HCT116 (cell line): ENCODE measurements at regions not wholly inside any gene's neighbourhood (a gene's known extent, or its start where the extent isn't known, plus 50 kb on each side); places are given as distances from the start of the nearest gene placed in this dataset.
A peak's percentile ranks its signal among the peaks of the same experiment; 100 is the strongest.

Experiments
- ATAC-seq: fragments of 200-7000 bp; cut with Tn5 transposase; 2 replicates; pipeline ENCODE4 v1.9.1; 2020; ENCODE audit warnings: mild to moderate bottlenecking, moderate library complexity
- BruUV-seq: library from RNA; stranded (reverse); fragments of 400-500 nt; replicated peaks from 2 replicates; lab custom pipeline; 2021; lab: Mats Ljungman, UMichigan
- CTCF ChIA-PET: fragments of 300-600 bp; sonication (Branson Sonifier 250); formaldehyde crosslinking; loops from one replicate; lab custom pipeline; 2021; ENCODE audit warnings: antibody characterized with exemption; lab: Charles Lee
- POLR2A ChIA-PET: fragments of 300-600, 350-600 bp; sonication (Branson Sonifier 250); formaldehyde crosslinking; loops from one replicate; lab custom pipeline; 2021; ENCODE audit warnings: antibody characterized with exemption; lab: Charles Lee
- RAD21 ChIA-PET, 2 experiments: fragments of 300-600 bp; sonication (Branson Sonifier 250); formaldehyde crosslinking; loops; one replicate each; lab custom pipeline; 2023; ENCODE audit warnings: low total read pairs in 2 of 2; ENCODE audit not compliant: uncharacterized antibody in 2 of 2, unreplicated experiment in 2 of 2, low non-redundant PET in 1 of 2; lab: Charles Lee
- DNase-seq: peaks from one replicate; pipeline ENCODE4 v3.0.0-alpha.2; 2010; ENCODE audit warnings: low read depth, low spot score
- H2AFZ ChIP-seq: fragments of 200-600 bp; shearing (Covaris generic), sonication (generic); 2 replicates; pipeline ENCODE4 v1.6.1; 2017; ENCODE audit warnings: low read depth, mixed run types, mixed read lengths, antibody characterized with exemption, low read length; ENCODE audit not compliant: poor library complexity, severe bottlenecking
- H3K27ac ChIP-seq: 2 replicates; pipeline ENCODE4 v1.5.1; 2012; ENCODE audit warnings: low read depth, low read length
- H3K27me3 ChIP-seq: fragments of 200-600 bp; sonication (generic); 2 replicates; pipeline ENCODE4 v1.6.1; 2016; ENCODE audit warnings: mixed run types, low read length, mixed read lengths; ENCODE audit not compliant: insufficient read depth
- H3K36me3 ChIP-seq, 2 experiments: fragments of 200-500 bp in 1 of 2; fragments of 200-600 bp in 1 of 2; sonication (Bioruptor generic) in 1 of 2; sonication (generic) in 1 of 2; 2 replicates each; pipeline versions ENCODE4 v1.5.1 to v1.6.1; 2014 to 2016; ENCODE audit warnings: low read length in 2 of 2, inconsistent platforms in 1 of 2, mixed read lengths in 1 of 2, mixed run types in 1 of 2; ENCODE audit not compliant: insufficient read depth in 2 of 2, control insufficient read depth in 1 of 2
- H3K4me1 ChIP-seq, 2 experiments: fragments of 200-600 bp in 1 of 2; sonication (generic) in 1 of 2; 2 replicates each; pipeline versions ENCODE4 v1.5.1 to v1.6.1; 2012 to 2017; ENCODE audit warnings: low read length in 2 of 2, inconsistent platforms in 1 of 2, mild to moderate bottlenecking in 1 of 2, mixed read lengths in 1 of 2, mixed run types in 1 of 2, moderate library complexity in 1 of 2; ENCODE audit not compliant: insufficient read depth in 2 of 2, control insufficient read depth in 1 of 2
- H3K4me2 ChIP-seq: fragments of 200-600 bp; sonication (generic); 2 replicates; pipeline ENCODE4 v1.6.1; 2017; ENCODE audit warnings: mixed run types, low read length, mixed read lengths
- H3K4me3 ChIP-seq, 2 experiments: fragments of 200-600 bp in 1 of 2; sonication (generic) in 1 of 2; replicated peaks in 1 of 2; 2 replicates each; pipeline ENCODE4 v1.5.1; 2011 to 2016; ENCODE audit warnings: low read length in 2 of 2, control low read depth in 1 of 2, low read depth in 1 of 2, mild to moderate bottlenecking in 1 of 2, mixed read lengths in 1 of 2, mixed run types in 1 of 2
- H3K79me2 ChIP-seq: fragments of 200-600 bp; sonication (generic); 2 replicates; pipeline ENCODE4 v1.6.1; 2017; ENCODE audit warnings: mild to moderate bottlenecking, mixed run types, low read length, moderate library complexity, mixed read lengths; ENCODE audit not compliant: insufficient read depth
- H3K9ac ChIP-seq: fragments of 200-600 bp; sonication (generic); 2 replicates; pipeline ENCODE4 v1.6.1; 2016; ENCODE audit warnings: low read length, mixed read lengths
- H3K9me2 ChIP-seq: fragments of 200-600 bp; sonication (generic), shearing (Covaris generic); 2 replicates; pipeline ENCODE4 v1.6.1; 2017; ENCODE audit warnings: mixed run types, mild to moderate bottlenecking, moderate library complexity; ENCODE audit not compliant: insufficient read depth
- H3K9me3 ChIP-seq, 2 experiments: fragments of 200-500 bp in 1 of 2; fragments of 200-600 bp in 1 of 2; sonication (Bioruptor generic) in 1 of 2; sonication (generic) in 1 of 2; 2 replicates each; pipeline ENCODE4 v1.6.1; 2014 to 2017; ENCODE audit warnings: low read length in 2 of 2, mixed read lengths in 2 of 2, inconsistent platforms in 1 of 2, low read depth in 1 of 2, mild to moderate bottlenecking in 1 of 2, mixed run types in 1 of 2, moderate library complexity in 1 of 2; ENCODE audit not compliant: control insufficient read depth in 1 of 2, insufficient read depth in 1 of 2
- H4K20me1 ChIP-seq: fragments of 200-600 bp; sonication (generic), shearing (Covaris generic); 2 replicates; pipeline ENCODE4 v1.6.1; 2017; ENCODE audit warnings: mixed run types, mild to moderate bottlenecking, moderate library complexity; ENCODE audit not compliant: insufficient read depth
- ATF3 ChIP-seq: IDR thresholded peaks from 2 replicates; pipeline ENCODE4 v1.6.1; 2012
- CBX3 ChIP-seq: IDR thresholded peaks from 2 replicates; pipeline ENCODE4 v1.6.1; 2012; ENCODE audit warnings: low read depth
- CEBPB ChIP-seq: IDR thresholded peaks from 2 replicates; pipeline ENCODE4 v1.6.1; 2012; ENCODE audit warnings: low read depth
- EGR1 ChIP-seq: IDR thresholded peaks from 2 replicates; pipeline ENCODE4 v1.6.1; 2012; ENCODE audit warnings: low read depth
- ELF1 ChIP-seq: IDR thresholded peaks from 2 replicates; pipeline ENCODE4 v1.6.1; 2012; ENCODE audit warnings: low read depth, borderline replicate concordance
- EZH2 ChIP-seq: fragments of 200-600 bp; sonication (generic); IDR thresholded peaks from 2 replicates; pipeline ENCODE4 v1.6.1; 2017; ENCODE audit warnings: antibody characterized with exemption, mixed run types
- EZH2phosphoT487 ChIP-seq: fragments of 200-600 bp; IDR thresholded peaks from 2 replicates; pipeline ENCODE4 v1.6.1; 2018; ENCODE audit warnings: antibody characterized with exemption, borderline replicate concordance
- FOSL1 ChIP-seq: IDR thresholded peaks from 2 replicates; pipeline ENCODE4 v1.6.1; 2012; ENCODE audit warnings: low read depth
- POLR2A ChIP-seq: IDR thresholded peaks from 2 replicates; pipeline ENCODE4 v1.7.0; 2011; ENCODE audit warnings: borderline replicate concordance; ENCODE audit not compliant: insufficient read depth, insufficient read length; ENCODE audit errors: extremely low read depth
- POLR2AphosphoS5 ChIP-seq: IDR thresholded peaks from 2 replicates; pipeline ENCODE4 v1.6.1; 2011; ENCODE audit warnings: mild to moderate bottlenecking, low read depth, low read length, moderate library complexity
- RAD21 ChIP-seq: IDR thresholded peaks from 2 replicates; pipeline ENCODE4 v1.6.1; 2012; ENCODE audit warnings: low read depth, mild to moderate bottlenecking
- SIN3A ChIP-seq: IDR thresholded peaks from 2 replicates; pipeline ENCODE4 v1.6.1; 2012; ENCODE audit warnings: low read depth
- SRF ChIP-seq: IDR thresholded peaks from 2 replicates; pipeline ENCODE4 v1.6.1; 2012; ENCODE audit warnings: low read depth
- YY1 ChIP-seq: IDR thresholded peaks from 2 replicates; pipeline ENCODE4 v1.6.1; 2011; ENCODE audit warnings: low read length, low read depth, moderate library complexity, mild to moderate bottlenecking; ENCODE audit not compliant: insufficient replicate concordance; ENCODE audit errors: extremely low read depth
- ZBTB33 ChIP-seq: IDR thresholded peaks from 2 replicates; pipeline ENCODE4 v1.6.1; 2011; ENCODE audit warnings: mild to moderate bottlenecking, low read length, moderate library complexity; ENCODE audit not compliant: insufficient replicate concordance; ENCODE audit errors: extremely low read depth
- ZNF274 ChIP-seq: fragments of 200-500 bp; sonication (Bioruptor generic); IDR thresholded peaks from 2 replicates; pipeline ENCODE4 v1.6.1; 2014; ENCODE audit warnings: mild to moderate bottlenecking, low read depth, low read length, inconsistent platforms
- intact Hi-C: fragments of 100-400 bp; cut with micrococcal nuclease; formaldehyde crosslinking; loops from 2 replicates; pipeline ENCODE4 v1.10.0; 2022

- POLR2A ChIA-PET, result no interaction called here
- CTCF ChIA-PET, result interaction anchor here (1.1 kb wide), 1 partner anchor 48 kb away, joined by 3 read pairs; no protein-coding TSS in a partner anchor
- Histone ChIP-seq H3K4me3 (no peak overlapping the region), H4K20me1 (no peaks in the 10 kb centered on the region), H3K36me3 (no peaks in the 10 kb centered on the region), H3K27me3 (no peaks in the 10 kb centered on the region), H3K9me2 (no peaks in the 10 kb centered on the region), H3K4me1 (peaks cover 0 to 12% of the 10 kb centered on the region in 2 experiments; a peak in 2 of 4 replicates), H3K9me3 (no peaks in the 10 kb centered on the region; a peak in 1 of 4 replicates), H2AFZ (peak overlapping the region; percentile 49), H3K27ac (no peak overlapping the region), H3K4me2 (peak overlapping the region; percentile 37), H3K79me2 (no peaks in the 10 kb centered on the region), H3K9ac (no peak overlapping the region)
- DNase-seq (no peak), ATAC-seq (no peak)
- intact Hi-C loops, result no loop called here
- no TSS peak for BruUV-seq
- RAD21 ChIA-PET, result no interaction called here
- no peak for TF ChIP-seq POLR2A
- TF ChIP-seq EGR1, result no peak
- no peak for TF ChIP-seq EZH2
- no peak for TF ChIP-seq CBX3
- no peak for TF ChIP-seq YY1
- no peak for TF ChIP-seq FOSL1
- TF ChIP-seq POLR2AphosphoS5, result no peak
- TF ChIP-seq RAD21, result no peak
- TF ChIP-seq ZNF274, result no peak
- TF ChIP-seq SIN3A, result no peak
- no peak for TF ChIP-seq ELF1
- no peak for TF ChIP-seq ATF3
- no peak for TF ChIP-seq SRF
- no peak for TF ChIP-seq ZBTB33
- no peak for TF ChIP-seq EZH2phosphoT487
- TF ChIP-seq CEBPB, result no peak
These were observed 111.8 kb downstream of the CARTPT start for GRCh38 chr5:71830681-71831539.
